ACC112 (cell line): ENCODE measurements at regions not wholly inside any gene's neighbourhood (a gene's known extent, or its start where the extent isn't known, plus 50 kb on each side); places are given as distances from the start of the nearest gene placed in this dataset.

Experiments used
- H2AFZ ChIP-seq: fragments of 200-600 bp; sonication (generic); one replicate; pipeline ENCODE4 v1.6.0; 2017; ENCODE audit warnings: antibody characterized with exemption, low read length; ENCODE audit not compliant: unreplicated experiment
- H3K27ac ChIP-seq: fragments of 200-600 bp; sonication (generic); 2 replicates; pipeline ENCODE4 v1.5.1; 2014; ENCODE audit warnings: low read depth, mild to moderate bottlenecking, antibody characterized with exemption, low read length, moderate library complexity
- H3K27me3 ChIP-seq: fragments of 200-600 bp; sonication (generic); 2 replicates; pipeline ENCODE4 v1.6.1; 2014; ENCODE audit warnings: mild to moderate bottlenecking, antibody characterized with exemption, low read length, moderate library complexity, mixed read lengths; ENCODE audit not compliant: insufficient read depth
- H3K36me3 ChIP-seq: fragments of 200-600 bp; sonication (generic); 2 replicates; pipeline ENCODE4 v1.6.1; 2016; ENCODE audit warnings: mild to moderate bottlenecking, antibody characterized with exemption, low read length, moderate library complexity, mixed read lengths; ENCODE audit not compliant: insufficient read depth
- H3K4me1 ChIP-seq: fragments of 200-600 bp; sonication (generic); one replicate; pipeline ENCODE4 v1.6.1; 2016; ENCODE audit warnings: low read length, mixed read lengths; ENCODE audit not compliant: insufficient read depth, unreplicated experiment, control insufficient read depth
- H3K4me3 ChIP-seq: fragments of 200-600 bp; sonication (generic); 2 replicates; pipeline ENCODE4 v1.5.1; 2014; ENCODE audit warnings: mild to moderate bottlenecking, low read depth, low read length
- H3K79me2 ChIP-seq: fragments of 200-600 bp; sonication (generic); one replicate; pipeline ENCODE4 v1.6.0; 2016; ENCODE audit warnings: low read length; ENCODE audit not compliant: control insufficient read depth, unreplicated experiment, insufficient read depth

- Histone ChIP-seq H2AFZ (peak overlapping the region; percentile 11), H3K27ac (no peak overlapping the region), H3K4me3 (no peak overlapping the region), H3K36me3 (no peaks in the 10 kb centered on the region), H3K4me1 (no peaks in the 10 kb centered on the region), H3K27me3 (no peaks in the 10 kb centered on the region), H3K79me2 (no peaks in the 10 kb centered on the region)
Measured at GRCh38 chr6:134457941-134458340, 140.0 kb upstream of the SGK1 start.

- no peak overlapping the region for H2AFZ ChIP-seq
- H3K27ac ChIP-seq: no peak overlapping the region
- H3K4me1 ChIP-seq: no peaks in the 10 kb centered on the region
- H3K27me3 ChIP-seq: no peaks in the 10 kb centered on the region
- H3K4me3 ChIP-seq: no peak overlapping the region
- H3K36me3 ChIP-seq: no peaks in the 10 kb centered on the region
- H3K79me2 ChIP-seq: no peaks in the 10 kb centered on the region
Measured at GRCh38 chr6:134456226-134456625, 138.3 kb upstream of the SGK1 start.

GRCh38 chr6:134455319-134455718 is 137.4 kb upstream of the SGK1 start:
- no peak overlapping the region for H3K4me3 ChIP-seq
- H3K27ac ChIP-seq: no peak overlapping the region
- H3K27me3 ChIP-seq: no peaks in the 10 kb centered on the region

GRCh38 chr6:134454794-134455193 is 136.9 kb upstream of the SGK1 start:
- Histone ChIP-seq H3K27ac (no peak overlapping the region), H3K4me3 (no peak overlapping the region), H3K4me1 (no peaks in the 10 kb centered on the region), H2AFZ (no peak overlapping the region), H3K79me2 (no peaks in the 10 kb centered on the region), H3K27me3 (no peaks in the 10 kb centered on the region), H3K36me3 (no peaks in the 10 kb centered on the region)

More at GRCh38 chr6:134455319-134455718, 137.4 kb upstream of the SGK1 start:
- Histone ChIP-seq H3K79me2 (no peaks in the 10 kb centered on the region), H2AFZ (no peak overlapping the region), H3K4me1 (no peaks in the 10 kb centered on the region), H3K36me3 (no peaks in the 10 kb centered on the region)

GRCh38 chr6:134453792-134454510 is 136.0 kb upstream of the SGK1 start:
- Histone ChIP-seq H3K27ac (no peak overlapping the region), H2AFZ (no peak overlapping the region), H3K27me3 (no peaks in the 10 kb centered on the region), H3K36me3 (no peaks in the 10 kb centered on the region), H3K4me3 (no peak overlapping the region), H3K79me2 (no peaks in the 10 kb centered on the region), H3K4me1 (no peaks in the 10 kb centered on the region)

- Histone ChIP-seq H3K27ac (no peak overlapping the region), H3K4me3 (no peak overlapping the region), H3K4me1 (peaks cover 8% of the 10 kb centered on the region), H3K27me3 (no peaks in the 10 kb centered on the region), H2AFZ (no peak overlapping the region), H3K79me2 (no peaks in the 10 kb centered on the region), H3K36me3 (no peaks in the 10 kb centered on the region)
Measured at GRCh38 chr6:134452906-134453305, 135.0 kb upstream of the SGK1 start.

GRCh38 chr6:134451529-134451928 is 133.6 kb upstream of the SGK1 start:
- H3K4me1 ChIP-seq: peaks cover 20% of the 10 kb centered on the region
- no peak overlapping the region for H3K4me3 ChIP-seq

GRCh38 chr6:134449781-134450180 is 131.9 kb upstream of the SGK1 start:
- no peak overlapping the region for H2AFZ ChIP-seq
- H3K4me1 ChIP-seq: peaks cover 22% of the 10 kb centered on the region
- H3K27me3 ChIP-seq: no peaks in the 10 kb centered on the region
- H3K36me3 ChIP-seq: no peaks in the 10 kb centered on the region
- no peak overlapping the region for H3K4me3 ChIP-seq
- no peaks in the 10 kb centered on the region for H3K79me2 ChIP-seq
- H3K27ac ChIP-seq: no peak overlapping the region

More at GRCh38 chr6:134451529-134451928, 133.6 kb upstream of the SGK1 start:
- H3K79me2 ChIP-seq: no peaks in the 10 kb centered on the region
- H3K36me3 ChIP-seq: no peaks in the 10 kb centered on the region
- no peak overlapping the region for H3K27ac ChIP-seq
- no peak overlapping the region for H2AFZ ChIP-seq
- H3K27me3 ChIP-seq: no peaks in the 10 kb centered on the region

GRCh38 chr6:134449004-134449403 is 131.1 kb upstream of the SGK1 start:
- Histone ChIP-seq H3K36me3 (no peaks in the 10 kb centered on the region), H3K4me3 (no peak overlapping the region), H2AFZ (no peak overlapping the region), H3K4me1 (peaks cover 22% of the 10 kb centered on the region), H3K79me2 (no peaks in the 10 kb centered on the region), H3K27ac (peak overlapping the region; percentile 94), H3K27me3 (no peaks in the 10 kb centered on the region)

- Histone ChIP-seq H3K36me3 (no peaks in the 10 kb centered on the region), H3K27ac (peak overlapping the region; percentile 94), H3K4me1 (peaks cover 22% of the 10 kb centered on the region), H3K27me3 (no peaks in the 10 kb centered on the region), H3K4me3 (no peak overlapping the region), H3K79me2 (no peaks in the 10 kb centered on the region), H2AFZ (peak overlapping the region; percentile 19)
Measured at GRCh38 chr6:134447883-134448387, 130.0 kb upstream of the SGK1 start.

GRCh38 chr6:134447423-134447822 is 129.5 kb upstream of the SGK1 start:
- Histone ChIP-seq H2AFZ (peak overlapping the region; percentile 19), H3K27ac (peak overlapping the region; percentile 94)

More at GRCh38 chr6:134447423-134447822, 129.5 kb upstream of the SGK1 start:
- Histone ChIP-seq H3K4me1 (peaks cover 22% of the 10 kb centered on the region), H3K36me3 (no peaks in the 10 kb centered on the region), H3K4me3 (no peak overlapping the region), H3K79me2 (no peaks in the 10 kb centered on the region), H3K27me3 (no peaks in the 10 kb centered on the region)
